ENCODE measurements at regions not wholly inside any gene's neighbourhood (a gene's known extent, or its start where the extent isn't known, plus 50 kb on each side); places are given as distances from the start of the nearest gene placed in this dataset.

- TF ChIP-seq CTCF (IDR thresholded peaks at IDR 0.05; ENCODE audit: insufficient read depth, low read length) (no peak), SPI1 (IDR thresholded peaks at IDR 0.05; ENCODE audit: borderline replicate concordance, low read depth) (no peak), POLR2AphosphoS5 (IDR thresholded peaks at IDR 0.05; ENCODE audit: low read depth) (no peak)
These were observed 327.9 kb upstream of the KHDRBS2 start for GRCh38 chr6:62613928-62614327.
